WI38 (cell line): ENCODE measurements at regions not wholly inside any gene's neighbourhood (a gene's known extent, or its start where the extent isn't known, plus 50 kb on each side); places are given as distances from the start of the nearest gene placed in this dataset.

Experiments
- H3K4me3 ChIP-seq: 2 replicates; pipeline ENCODE4 v1.5.1; 2011; ENCODE audit warnings: low read depth, mild to moderate bottlenecking, control low read depth, low read length
- CTCF ChIP-seq: IDR thresholded peaks from 2 replicates; pipeline ENCODE4 v1.5.1; 2012; ENCODE audit warnings: low read depth, mild to moderate bottlenecking, control low read depth, low read length

GRCh38 chr12:132400011-132400641, 70.7 kb upstream of the GALNT9 start:
- no peak for TF ChIP-seq CTCF
- H3K4me3 ChIP-seq = no peak overlapping the region

- no peak for TF ChIP-seq CTCF
- no peak overlapping the region for H3K4me3 ChIP-seq
Observed at GRCh38 chr12:132399092-132400010, 70.0 kb upstream of the GALNT9 start.

GRCh38 chr12:132398386-132398991, 69.1 kb upstream of the GALNT9 start:
- H3K4me3 ChIP-seq = no peak overlapping the region
- TF ChIP-seq CTCF = no peak

- no peak for TF ChIP-seq CTCF
- H3K4me3 ChIP-seq = no peak overlapping the region
Observed at GRCh38 chr12:132397934-132398385, 68.6 kb upstream of the GALNT9 start.

GRCh38 chr12:132397152-132397933, 68.0 kb upstream of the GALNT9 start:
- H3K4me3 ChIP-seq = no peak overlapping the region
- no peak for TF ChIP-seq CTCF

- no peak overlapping the region for H3K4me3 ChIP-seq
- no peak for TF ChIP-seq CTCF
Observed at GRCh38 chr12:132396657-132397056, 67.3 kb upstream of the GALNT9 start.
